Hepatocyte (in vitro differentiated cells): ENCODE measurements at regions not wholly inside any gene's neighbourhood (a gene's known extent, or its start where the extent isn't known, plus 50 kb on each side); places are given as distances from the start of the nearest gene placed in this dataset.
A peak's percentile ranks its signal among the peaks of the same experiment; 100 is the strongest.

Source experiments
- DNase-seq: peaks from one replicate; pipeline ENCODE4 v3.0.0-alpha.2; 2016; ENCODE audit warnings: low spot score
- H2AFZ ChIP-seq: fragments of 200-600 bp; sonication (generic); 2 replicates; pipeline ENCODE4 v1.6.0; 2016; ENCODE audit warnings: antibody characterized with exemption, mild to moderate bottlenecking
- H3K27ac ChIP-seq: fragments of 200-600 bp; sonication (generic); 2 replicates; pipeline ENCODE4 v1.5.1; 2016; ENCODE audit warnings: mild to moderate bottlenecking
- H3K27me3 ChIP-seq: fragments of 200-600 bp; sonication (generic); 2 replicates; pipeline ENCODE4 v1.6.1; 2016
- H3K36me3 ChIP-seq: fragments of 200-600 bp; sonication (generic); replicated peaks from 2 replicates; pipeline ENCODE4 v1.5.1; 2016; ENCODE audit warnings: low read depth; ENCODE audit not compliant: insufficient read depth
- H3K4me1 ChIP-seq: fragments of 200-600 bp; sonication (generic); 2 replicates; pipeline ENCODE4 v1.5.1; 2016; ENCODE audit warnings: mild to moderate bottlenecking, moderate library complexity; ENCODE audit not compliant: insufficient read depth
- H3K4me2 ChIP-seq: fragments of 200-600 bp; sonication (generic); 2 replicates; pipeline ENCODE4 v1.6.0; 2016
- H3K4me3 ChIP-seq: fragments of 200-600 bp; sonication (generic); 2 replicates; pipeline ENCODE4 v1.5.1; 2016; ENCODE audit warnings: mild to moderate bottlenecking
- H3K79me2 ChIP-seq: fragments of 200-600 bp; sonication (generic); 2 replicates; pipeline ENCODE4 v1.6.0; 2017; ENCODE audit warnings: mild to moderate bottlenecking
- H3K9me2 ChIP-seq: fragments of 200-600 bp; sonication (generic); replicated peaks from 2 replicates; pipeline ENCODE4 v1.6.0; 2017; ENCODE audit warnings: mild to moderate bottlenecking; ENCODE audit not compliant: insufficient read depth
- H3K9me3 ChIP-seq: fragments of 200-600 bp; sonication (generic); 2 replicates; pipeline ENCODE4 v1.5.1; 2016; ENCODE audit warnings: low read depth, mild to moderate bottlenecking
- H4K20me1 ChIP-seq: fragments of 200-600 bp; sonication (generic); 2 replicates; pipeline ENCODE4 v1.6.0; 2016; ENCODE audit warnings: mild to moderate bottlenecking; ENCODE audit not compliant: insufficient read depth, poor library complexity, severe bottlenecking
- CTCF ChIP-seq: fragments of 200-600 bp; sonication (generic); IDR thresholded peaks from 2 replicates; pipeline ENCODE4 v1.5.1; 2016; ENCODE audit warnings: antibody characterized with exemption, mild to moderate bottlenecking; ENCODE audit not compliant: poor library complexity
- EZH2 ChIP-seq: fragments of 200-600 bp; sonication (generic); IDR thresholded peaks from 2 replicates; pipeline ENCODE4 v1.6.1; 2016; ENCODE audit warnings: antibody characterized with exemption, mild to moderate bottlenecking, borderline replicate concordance
- EZH2phosphoT487 ChIP-seq: fragments of 200-600 bp; sonication (generic); IDR thresholded peaks from one replicate; pipeline ENCODE4 v1.6.1; 2018; ENCODE audit warnings: antibody characterized with exemption, mild to moderate bottlenecking, low read depth, moderate library complexity; ENCODE audit not compliant: unreplicated experiment, severe bottlenecking
- WGBS: methylation state at CpG from one replicate; pipeline ENCODE4 v1.1.6; 2016; ENCODE audit warnings: low lambda C conversion rate; ENCODE audit errors: missing lambda C conversion rate; 5-methylcytosine and 5-hydroxymethylcytosine counted together

- Histone ChIP-seq H3K27ac (no peak overlapping the region), H3K9me2 (no peaks in the 10 kb centered on the region), H2AFZ (no peak overlapping the region), H4K20me1 (no peaks in the 10 kb centered on the region), H3K4me1 (peaks cover 20% of the 10 kb centered on the region), H3K79me2 (no peaks in the 10 kb centered on the region), H3K36me3 (no peaks in the 10 kb centered on the region), H3K4me2 (peak overlapping the region; percentile 84), H3K27me3 (peaks cover 96% of the 10 kb centered on the region), H3K9me3 (no peaks in the 10 kb centered on the region), H3K4me3 (no peak overlapping the region)
- no peak for TF ChIP-seq CTCF
- TF ChIP-seq EZH2, result peak; percentile 11
- no peak for TF ChIP-seq EZH2phosphoT487
- 5% methylated on average over 42 of the region's 42 CpGs for WGBS
- no peak for DNase-seq
Observed at GRCh38 chr7:155380976-155381851, 76.7 kb upstream of the EN2 start.

- Histone ChIP-seq H4K20me1 (no peaks in the 10 kb centered on the region), H2AFZ (no peak overlapping the region), H3K4me1 (peaks cover 20% of the 10 kb centered on the region), H3K27ac (no peak overlapping the region), H3K4me3 (no peak overlapping the region), H3K27me3 (peaks cover 96% of the 10 kb centered on the region), H3K9me2 (no peaks in the 10 kb centered on the region), H3K9me3 (no peaks in the 10 kb centered on the region), H3K36me3 (no peaks in the 10 kb centered on the region), H3K79me2 (no peaks in the 10 kb centered on the region), H3K4me2 (peak overlapping the region; percentile 84)
- DNase-seq, result no peak
- TF ChIP-seq CTCF (no peak), EZH2phosphoT487 (peak; percentile 28), EZH2 (peak; percentile 67)
- 9% methylated on average over 65 of the region's 75 CpGs for WGBS
Observed at GRCh38 chr7:155381852-155382801, 75.8 kb upstream of the EN2 start.

GRCh38 chr7:155382802-155383171 is 75.1 kb upstream of the EN2 start:
- no peak overlapping the region for H2AFZ ChIP-seq
- H4K20me1 ChIP-seq, result no peaks in the 10 kb centered on the region
- H3K4me1 ChIP-seq, result peaks cover 20% of the 10 kb centered on the region
- H3K4me3 ChIP-seq, result no peak overlapping the region
- DNase-seq, result no peak
- H3K4me2 ChIP-seq, result no peak overlapping the region
- peaks cover 96% of the 10 kb centered on the region for H3K27me3 ChIP-seq
- TF ChIP-seq EZH2, result no peak
- TF ChIP-seq CTCF, result no peak
- no peak for TF ChIP-seq EZH2phosphoT487
- H3K36me3 ChIP-seq, result no peaks in the 10 kb centered on the region
- no peak overlapping the region for H3K27ac ChIP-seq
- WGBS, result 55% methylated on average over 5 of the region's 5 CpGs
- H3K9me2 ChIP-seq, result no peaks in the 10 kb centered on the region
- H3K9me3 ChIP-seq, result no peaks in the 10 kb centered on the region
- no peaks in the 10 kb centered on the region for H3K79me2 ChIP-seq
